ENCODE measurements at regions not wholly inside any gene's neighbourhood (a gene's known extent, or its start where the extent isn't known, plus 50 kb on each side); places are given as distances from the start of the nearest gene placed in this dataset.

DNA sequence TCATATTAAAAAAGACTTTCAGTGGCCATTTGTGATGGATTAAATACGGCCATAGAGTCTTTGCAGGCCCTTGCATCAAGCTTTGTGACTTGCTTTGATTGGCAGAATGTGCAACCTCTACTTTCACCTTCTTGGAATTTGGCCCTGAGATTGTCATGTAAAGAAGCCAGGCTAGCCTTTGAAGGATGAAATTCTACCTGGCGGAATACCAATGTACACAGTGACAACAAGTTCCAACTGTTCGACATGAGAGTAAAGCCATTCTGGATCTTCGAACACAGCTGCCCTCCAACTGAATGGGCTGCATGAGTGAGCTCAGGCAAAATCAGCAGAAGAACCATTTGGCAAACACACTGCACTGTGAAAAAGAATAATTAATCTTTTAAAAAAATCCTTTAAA lies 321.3 kb downstream of the PHF14 start:
- TF ChIP-seq CTCF (IDR thresholded peaks at IDR 0.05; ENCODE audit: low read depth, low read length, poor library complexity, severe bottlenecking) = no peak
- no peak for TF ChIP-seq EZH2phosphoT487 (IDR thresholded peaks at IDR 0.05; ENCODE audit: borderline replicate concordance, low read length)

Data from DOHH2 (cell line).